Activated CD8-positive, alpha-beta T cell treated with anti-CD3 and anti-CD28 coated beads, Interleukin-2, amount 10 ng/mL, durations not matched to agents 7 days and 5 days (primary cell): ENCODE measurements at regions not wholly inside any gene's neighbourhood (a gene's known extent, or its start where the extent isn't known, plus 50 kb on each side); places are given as distances from the start of the nearest gene placed in this dataset.

Source experiments
- ATAC-seq: fragments of 150-1000 bp; cut with Tn5 transposase; one replicate; pipeline ENCODE4 v1.10.0; 2021; ENCODE audit warnings: moderate library complexity
- CTCF ChIA-PET: fragments of 350-600 bp; sonication (Branson Sonifier 250); formaldehyde crosslinking; loops from one replicate; lab custom pipeline; 2021; ENCODE audit warnings: antibody characterized with exemption; lab: Charles Lee
- POLR2A ChIA-PET: fragments of 350-600 bp; sonication (Branson Sonifier 250); formaldehyde crosslinking; loops from one replicate; lab custom pipeline; 2021; ENCODE audit warnings: antibody characterized with exemption; lab: Charles Lee
- DNase-seq: peaks from one replicate; pipeline ENCODE4 v3.0.0-alpha.2; 2020
- H3K27ac Mint-ChIP-seq: one replicate; pipeline ENCODE4 v1.8.0; 2021; ENCODE audit warnings: mild to moderate bottlenecking, mixed read lengths
- H3K27me3 Mint-ChIP-seq: one replicate; pipeline ENCODE4 v1.8.0; 2021; ENCODE audit warnings: low read depth, mixed read lengths
- H3K36me3 Mint-ChIP-seq: one replicate; pipeline ENCODE4 v1.8.0; 2021; ENCODE audit warnings: low read depth, mixed read lengths
- H3K4me1 Mint-ChIP-seq: one replicate; pipeline ENCODE4 v1.8.0; 2021; ENCODE audit warnings: low read depth, mixed read lengths
- H3K4me3 Mint-ChIP-seq: one replicate; pipeline ENCODE4 v1.8.0; 2021; ENCODE audit warnings: mild to moderate bottlenecking, mixed read lengths
- H3K9me3 Mint-ChIP-seq: one replicate; pipeline ENCODE4 v1.8.0; 2022; ENCODE audit warnings: mixed read lengths; ENCODE audit not compliant: insufficient read depth

DNA sequence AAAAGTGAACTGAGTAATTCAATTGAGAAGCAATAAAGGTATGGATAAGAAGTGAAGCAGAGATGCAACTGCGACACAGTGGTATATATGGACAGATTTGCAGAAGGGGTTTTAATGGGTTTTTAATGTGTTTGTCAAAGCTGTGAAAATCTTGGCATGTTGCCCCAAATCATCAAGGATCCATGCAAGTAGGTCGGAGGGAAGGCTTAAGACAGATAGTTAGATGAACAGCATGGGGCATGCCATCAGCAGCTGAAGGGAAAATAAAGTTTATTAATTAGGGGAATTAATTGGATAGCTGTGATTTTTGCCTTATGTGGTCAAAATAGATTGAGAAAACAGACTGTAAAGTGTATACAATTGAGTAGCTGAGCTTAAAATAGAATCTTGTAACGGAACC lies 840.1 kb downstream of the JRKL start:
- ChIA-PET CTCF (no interaction called here), POLR2A (no interaction called here)
- no peaks in the 10 kb centered on the region for H3K27me3 Mint-ChIP-seq
- ATAC-seq (no peak), DNase-seq (no peak)
- peaks cover 7% of the 10 kb centered on the region for H3K9me3 Mint-ChIP-seq
- H3K4me3 Mint-ChIP-seq = no peak overlapping the region
- no peaks in the 10 kb centered on the region for H3K36me3 Mint-ChIP-seq
- no peaks in the 10 kb centered on the region for H3K4me1 Mint-ChIP-seq
- H3K27ac Mint-ChIP-seq = no peak overlapping the region

DNA sequence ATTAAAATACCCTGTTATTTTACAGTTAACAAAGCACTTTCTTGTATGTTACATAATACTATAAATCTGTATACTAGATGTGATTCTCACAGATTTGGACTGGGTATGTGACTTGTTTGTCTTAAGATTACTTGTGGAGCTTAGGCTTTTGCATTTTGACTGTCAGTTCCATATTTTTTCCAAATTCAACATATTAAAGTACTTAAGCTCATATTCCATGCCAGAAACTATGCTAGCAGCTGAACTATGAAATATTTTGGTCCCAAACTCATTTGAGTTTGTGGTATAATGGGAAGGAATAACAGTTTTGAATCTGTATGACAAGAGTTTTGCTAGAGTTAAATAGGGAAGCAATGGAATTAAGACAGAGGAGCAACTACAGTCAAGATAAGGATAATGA lies 841.4 kb downstream of the JRKL start:
- Mint-ChIP-seq H3K27me3 (no peaks in the 10 kb centered on the region), H3K4me3 (no peak overlapping the region), H3K36me3 (no peaks in the 10 kb centered on the region), H3K9me3 (peaks cover 7% of the 10 kb centered on the region), H3K27ac (no peak overlapping the region), H3K4me1 (no peaks in the 10 kb centered on the region)
- ChIA-PET POLR2A (no interaction called here), CTCF (no interaction called here)
- DNase-seq (no peak), ATAC-seq (no peak)

DNA sequence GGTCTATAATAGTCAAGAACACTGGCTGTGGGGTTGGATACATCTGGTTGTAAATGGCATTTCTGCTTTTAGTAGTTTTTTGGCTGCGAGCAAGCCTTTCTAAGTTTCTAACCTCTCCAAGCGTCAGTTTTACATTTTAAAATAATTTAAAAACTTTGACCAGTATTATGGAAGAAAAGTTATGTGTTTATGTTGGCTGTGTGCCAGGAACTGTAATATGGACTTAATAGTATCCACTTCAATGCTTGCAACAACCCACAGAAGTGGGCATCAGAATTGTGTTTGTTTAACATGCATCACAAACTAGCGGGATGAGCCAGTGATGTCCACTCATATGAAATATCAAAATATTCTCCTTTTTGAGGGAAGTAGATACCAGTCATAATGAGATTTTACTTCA lies 844.2 kb downstream of the JRKL start:
- ATAC-seq (no peak), DNase-seq (no peak)
- Mint-ChIP-seq H3K4me3 (no peak overlapping the region), H3K27me3 (no peaks in the 10 kb centered on the region), H3K4me1 (no peaks in the 10 kb centered on the region), H3K27ac (no peak overlapping the region), H3K9me3 (peaks cover 4% of the 10 kb centered on the region), H3K36me3 (no peaks in the 10 kb centered on the region)
- ChIA-PET POLR2A (no interaction called here), CTCF (no interaction called here)

DNA sequence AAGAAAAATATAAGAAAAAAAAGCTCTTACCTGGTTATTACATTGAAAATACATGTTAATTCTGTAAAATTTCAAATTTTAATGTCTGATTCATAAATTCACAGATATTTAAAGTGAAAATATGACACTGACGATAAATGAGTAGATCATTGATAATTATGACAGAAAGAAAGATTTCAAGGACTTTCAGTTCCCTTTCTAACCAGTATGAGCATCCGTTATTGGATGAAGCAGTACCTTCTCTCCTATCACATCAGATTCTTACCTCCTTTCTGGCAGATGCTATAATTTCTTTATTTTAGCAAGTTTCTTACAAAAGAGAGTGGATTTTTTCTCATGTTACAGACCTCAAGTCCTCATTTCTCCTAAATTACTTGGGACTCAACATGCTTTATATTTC lies 847.3 kb downstream of the JRKL start:
- H3K4me3 Mint-ChIP-seq = no peak overlapping the region
- no peaks in the 10 kb centered on the region for H3K9me3 Mint-ChIP-seq
- H3K36me3 Mint-ChIP-seq = no peaks in the 10 kb centered on the region
- H3K27ac Mint-ChIP-seq = no peak overlapping the region
- DNase-seq (no peak), ATAC-seq (no peak)
- ChIA-PET CTCF (no interaction called here), POLR2A (no interaction called here)
- no peaks in the 10 kb centered on the region for H3K27me3 Mint-ChIP-seq
- H3K4me1 Mint-ChIP-seq = no peaks in the 10 kb centered on the region

DNA sequence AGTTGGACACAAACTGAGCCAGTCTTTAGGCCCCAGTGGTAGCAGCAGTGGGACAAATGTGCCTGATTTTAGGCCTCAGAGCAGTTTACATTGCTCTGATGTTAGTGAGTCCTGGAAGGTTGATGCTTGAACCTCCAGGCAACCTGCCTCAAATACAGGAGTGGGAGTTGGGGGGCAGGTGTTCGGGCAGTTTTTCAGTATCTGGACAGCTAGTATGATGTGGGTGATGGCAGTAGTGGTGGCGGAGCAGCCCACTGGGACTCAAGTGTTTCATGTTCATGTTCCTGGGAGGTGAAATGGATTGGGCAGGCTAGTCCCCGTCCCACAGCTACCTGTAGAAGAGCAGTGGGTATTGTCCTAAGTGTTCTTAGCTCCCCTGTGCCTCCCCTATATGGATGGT lies 857.8 kb downstream of the JRKL start:
- peaks cover 28% of the 10 kb centered on the region for H3K9me3 Mint-ChIP-seq
- DNase-seq (no peak), ATAC-seq (no peak)
- H3K36me3 Mint-ChIP-seq = no peaks in the 10 kb centered on the region
- H3K4me3 Mint-ChIP-seq = no peak overlapping the region
- ChIA-PET CTCF (interaction anchor here (0.6 kb wide), 1 partner anchor 784 kb away, joined by 4 read pairs; no protein-coding TSS in a partner anchor), POLR2A (no interaction called here)
- H3K27ac Mint-ChIP-seq = no peak overlapping the region
- no peaks in the 10 kb centered on the region for H3K4me1 Mint-ChIP-seq
- H3K27me3 Mint-ChIP-seq = no peaks in the 10 kb centered on the region

DNA sequence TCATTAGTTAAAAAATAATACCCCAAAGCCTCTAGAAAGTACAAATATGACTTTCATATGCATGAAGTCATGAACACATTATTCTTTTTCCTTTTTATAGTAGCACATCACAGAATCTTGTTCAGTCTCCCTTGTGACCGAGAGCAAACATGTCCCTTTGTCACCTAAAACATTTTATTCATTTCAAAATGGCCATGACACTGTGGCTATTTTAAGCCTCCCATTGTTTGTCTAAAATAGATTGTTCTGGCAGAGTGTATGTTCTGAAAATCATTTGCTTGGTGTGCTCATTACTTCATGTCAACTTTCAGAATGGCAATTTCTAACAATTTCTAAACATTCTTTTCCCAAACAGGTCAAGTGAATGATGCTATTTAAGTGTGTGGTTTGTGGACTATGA lies 865.0 kb downstream of the JRKL start:
- Mint-ChIP-seq H3K27me3 (no peaks in the 10 kb centered on the region), H3K4me1 (no peaks in the 10 kb centered on the region), H3K36me3 (no peaks in the 10 kb centered on the region), H3K9me3 (peaks cover 6% of the 10 kb centered on the region), H3K27ac (no peak overlapping the region), H3K4me3 (no peak overlapping the region)
- ChIA-PET POLR2A (no interaction called here), CTCF (no interaction called here)
- no peak for ATAC-seq
- DNase-seq = no peak

DNA sequence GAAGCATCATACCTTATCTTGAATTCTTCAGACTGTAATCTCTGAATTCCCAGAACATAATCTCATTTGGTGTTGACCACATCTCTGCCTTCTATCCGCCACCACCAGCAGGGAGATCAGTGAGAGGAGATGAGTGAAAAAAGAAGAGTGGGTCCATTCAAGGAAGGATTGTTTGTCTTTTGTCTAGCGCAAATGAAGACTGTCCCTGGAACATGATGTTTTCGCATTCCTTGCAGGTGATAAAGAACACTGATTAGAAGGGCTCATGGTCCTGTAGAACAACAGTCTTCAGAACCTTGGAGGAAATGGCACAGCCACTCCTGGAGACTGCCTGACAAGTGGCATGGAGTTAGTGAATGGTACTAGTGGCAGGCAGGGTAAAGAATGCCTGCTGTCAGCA lies 869.6 kb downstream of the JRKL start:
- ChIA-PET POLR2A (no interaction called here), CTCF (no interaction called here)
- Mint-ChIP-seq H3K9me3 (no peaks in the 10 kb centered on the region), H3K36me3 (no peaks in the 10 kb centered on the region), H3K27ac (no peak overlapping the region), H3K27me3 (no peaks in the 10 kb centered on the region), H3K4me1 (no peaks in the 10 kb centered on the region), H3K4me3 (no peak overlapping the region)
- ATAC-seq = no peak
- no peak for DNase-seq

DNA sequence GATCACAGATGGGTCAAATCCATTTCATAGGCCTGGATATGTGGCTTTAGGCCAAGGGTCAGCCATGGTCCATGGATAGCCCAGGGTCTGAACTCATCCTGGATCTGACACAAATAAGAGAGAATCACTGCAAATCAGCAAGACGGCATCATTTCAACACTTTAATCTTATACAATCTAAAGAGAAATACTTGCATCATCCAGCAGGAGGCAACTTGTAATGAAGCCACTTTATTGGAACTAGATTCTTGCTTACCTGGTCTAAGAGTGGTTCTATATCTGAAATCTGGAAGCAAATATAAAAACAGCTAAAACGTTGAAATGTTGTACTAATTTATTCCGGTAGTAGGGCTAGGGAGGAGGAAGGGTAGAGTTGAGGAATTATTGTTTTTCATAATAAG lies 870.1 kb downstream of the JRKL start:
- DNase-seq (no peak), ATAC-seq (no peak)
- Mint-ChIP-seq H3K9me3 (no peaks in the 10 kb centered on the region), H3K36me3 (no peaks in the 10 kb centered on the region), H3K27me3 (no peaks in the 10 kb centered on the region), H3K27ac (no peak overlapping the region), H3K4me3 (no peak overlapping the region), H3K4me1 (no peaks in the 10 kb centered on the region)
- ChIA-PET POLR2A (no interaction called here), CTCF (no interaction called here)

DNA sequence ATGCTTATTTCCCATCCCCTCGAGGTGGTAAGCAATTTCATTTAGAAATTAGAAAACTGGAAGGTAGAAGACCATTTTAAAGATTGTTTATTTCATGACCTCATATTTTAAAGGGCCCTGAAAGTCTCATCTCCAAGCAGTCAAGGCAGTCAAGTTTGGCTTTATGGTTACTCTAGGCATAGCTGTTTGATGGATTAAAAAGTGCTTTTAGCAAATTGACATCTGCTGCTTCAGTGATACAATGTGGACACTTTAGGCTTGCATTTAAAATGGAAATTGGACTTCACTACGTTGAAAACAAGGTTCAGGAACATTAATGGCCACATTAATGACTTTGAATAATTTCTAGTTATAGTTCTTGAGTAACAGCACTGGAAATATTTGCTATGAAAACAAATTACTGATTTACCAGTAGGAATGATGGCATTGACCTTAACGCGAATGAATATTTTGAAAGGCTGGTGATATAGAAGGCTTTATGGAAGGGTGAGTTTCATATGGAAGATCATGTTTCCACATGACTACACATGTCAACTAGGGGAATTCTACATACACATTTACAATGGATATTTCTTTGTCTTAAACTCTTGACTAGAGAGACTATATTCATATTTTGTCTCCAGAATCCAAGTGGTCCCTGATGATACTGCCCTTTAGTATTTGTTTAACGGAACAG lies 873.5 kb downstream of the JRKL start:
- ChIA-PET POLR2A (no interaction called here), CTCF (no interaction called here)
- DNase-seq (no peak), ATAC-seq (no peak)
- Mint-ChIP-seq H3K4me3 (no peak overlapping the region), H3K27me3 (no peaks in the 10 kb centered on the region), H3K4me1 (no peaks in the 10 kb centered on the region), H3K9me3 (no peaks in the 10 kb centered on the region), H3K36me3 (no peaks in the 10 kb centered on the region), H3K27ac (no peak overlapping the region)

DNA sequence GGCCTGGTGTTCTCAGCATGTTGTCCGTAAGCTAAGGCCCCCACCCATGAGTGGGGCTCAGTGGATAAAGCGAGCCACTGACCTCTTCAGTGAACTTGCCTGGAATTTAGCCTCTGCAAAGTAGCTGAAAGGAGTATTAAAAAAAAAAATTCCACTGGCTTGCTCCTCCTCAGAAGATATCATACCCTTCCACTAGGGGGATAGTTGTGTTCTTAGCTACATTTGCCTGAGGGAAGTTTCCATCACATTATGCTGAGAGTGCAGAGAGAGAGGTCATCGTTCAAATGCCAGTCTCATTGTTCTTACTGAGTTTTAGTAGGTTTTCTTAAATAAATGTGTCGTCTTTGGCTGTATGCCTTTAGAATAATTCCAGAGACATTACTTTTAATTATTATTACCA lies 879.7 kb downstream of the JRKL start:
- ChIA-PET CTCF (interaction anchor here (0.6 to 0.7 kb wide), 2 partner anchors 509 to 1061 kb away, joined by 3 read pairs; no protein-coding TSS in a partner anchor), POLR2A (no interaction called here)
- H3K4me1 Mint-ChIP-seq = no peaks in the 10 kb centered on the region
- H3K36me3 Mint-ChIP-seq = no peaks in the 10 kb centered on the region
- H3K27ac Mint-ChIP-seq = no peak overlapping the region
- H3K9me3 Mint-ChIP-seq = peaks cover 18% of the 10 kb centered on the region
- no peaks in the 10 kb centered on the region for H3K27me3 Mint-ChIP-seq
- DNase-seq (no peak), ATAC-seq (no peak)
- H3K4me3 Mint-ChIP-seq = no peak overlapping the region

DNA sequence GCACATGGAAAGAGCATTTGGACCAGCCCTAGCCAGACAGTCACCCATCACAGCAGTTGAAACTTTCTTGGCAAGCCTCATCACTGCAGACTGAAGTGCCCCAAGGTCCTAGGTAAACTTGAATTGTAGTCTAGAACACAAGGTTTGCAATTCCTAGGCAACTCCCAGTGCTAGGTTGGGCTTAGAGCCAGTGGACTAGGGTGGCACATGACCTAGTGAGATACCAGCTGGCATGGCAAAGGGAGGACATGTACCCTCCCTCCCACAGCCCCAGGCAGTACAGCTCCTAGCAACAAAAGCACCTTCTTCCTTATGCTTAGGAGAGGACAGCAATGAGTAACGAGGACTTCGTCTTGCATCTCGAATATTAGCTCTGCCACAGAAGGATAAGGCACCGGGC lies 889.5 kb downstream of the JRKL start:
- Mint-ChIP-seq H3K36me3 (no peaks in the 10 kb centered on the region), H3K4me1 (no peaks in the 10 kb centered on the region), H3K27me3 (no peaks in the 10 kb centered on the region), H3K9me3 (peaks cover 5% of the 10 kb centered on the region), H3K4me3 (no peak overlapping the region), H3K27ac (no peak overlapping the region)
- DNase-seq (no peak), ATAC-seq (no peak)
- CTCF ChIA-PET = no interaction called here
- POLR2A ChIA-PET = no interaction called here

DNA sequence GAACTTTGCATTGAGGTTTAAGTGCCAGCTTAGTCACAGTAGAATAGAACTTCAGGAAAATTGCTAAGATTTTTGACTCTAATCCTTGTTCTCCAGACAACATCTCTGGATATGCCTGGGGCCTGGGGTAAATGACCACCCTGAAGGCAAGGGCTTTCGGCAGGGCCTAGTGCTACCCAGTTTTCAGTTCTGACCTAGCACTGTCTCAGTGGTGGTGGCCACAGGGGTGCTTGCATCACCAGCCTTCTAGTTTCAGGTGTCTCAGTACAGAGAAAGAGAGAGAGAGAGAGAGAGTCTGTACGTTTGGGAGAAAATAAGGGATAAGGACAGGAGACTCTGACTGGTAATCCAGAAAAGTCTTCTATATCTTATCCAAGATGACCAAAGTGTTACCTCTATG lies 890.5 kb downstream of the JRKL start:
- ChIA-PET POLR2A (no interaction called here), CTCF (no interaction called here)
- ATAC-seq (no peak), DNase-seq (no peak)
- H3K9me3 Mint-ChIP-seq = peaks cover 5% of the 10 kb centered on the region
- no peak overlapping the region for H3K4me3 Mint-ChIP-seq
- no peaks in the 10 kb centered on the region for H3K36me3 Mint-ChIP-seq
- H3K27ac Mint-ChIP-seq = no peak overlapping the region
- H3K4me1 Mint-ChIP-seq = no peaks in the 10 kb centered on the region
- H3K27me3 Mint-ChIP-seq = no peaks in the 10 kb centered on the region

DNA sequence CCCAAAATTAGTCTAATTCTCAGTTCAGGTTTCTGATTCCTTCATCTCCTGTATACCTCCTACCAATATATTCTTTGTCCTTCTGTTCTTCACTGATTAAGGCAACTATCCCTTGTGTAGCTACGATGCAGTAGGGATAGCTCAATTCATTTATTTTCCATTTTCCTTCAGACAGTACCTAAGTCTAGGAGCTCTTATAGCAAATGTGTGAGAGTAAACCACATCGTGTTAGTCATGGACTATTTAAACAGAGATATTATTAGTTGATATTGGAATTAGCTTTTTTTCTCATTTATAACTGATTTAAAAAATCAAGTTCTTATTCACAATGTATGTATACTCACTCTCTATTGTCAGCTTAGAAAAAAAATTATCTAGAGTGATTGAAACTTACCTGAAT lies 900.0 kb downstream of the JRKL start:
- Mint-ChIP-seq H3K36me3 (no peaks in the 10 kb centered on the region), H3K9me3 (peaks cover 5% of the 10 kb centered on the region), H3K27me3 (no peaks in the 10 kb centered on the region), H3K27ac (no peak overlapping the region), H3K4me1 (no peaks in the 10 kb centered on the region), H3K4me3 (no peak overlapping the region)
- CTCF ChIA-PET = no interaction called here
- POLR2A ChIA-PET = interaction anchor here (0.5 kb wide), 1 partner anchor 32 kb away, joined by 3 read pairs; no protein-coding TSS in a partner anchor
- no peak for DNase-seq
- ATAC-seq = no peak
